ENCODE measurements at regions not wholly inside any gene's neighbourhood (a gene's known extent, or its start where the extent isn't known, plus 50 kb on each side); places are given as distances from the start of the nearest gene placed in this dataset.
"Not testable (repeated sequence)": the region's sequence is repeated elsewhere in the genome, so short reads cannot be mapped to it uniquely, and the experiment has no call there.

DNA sequence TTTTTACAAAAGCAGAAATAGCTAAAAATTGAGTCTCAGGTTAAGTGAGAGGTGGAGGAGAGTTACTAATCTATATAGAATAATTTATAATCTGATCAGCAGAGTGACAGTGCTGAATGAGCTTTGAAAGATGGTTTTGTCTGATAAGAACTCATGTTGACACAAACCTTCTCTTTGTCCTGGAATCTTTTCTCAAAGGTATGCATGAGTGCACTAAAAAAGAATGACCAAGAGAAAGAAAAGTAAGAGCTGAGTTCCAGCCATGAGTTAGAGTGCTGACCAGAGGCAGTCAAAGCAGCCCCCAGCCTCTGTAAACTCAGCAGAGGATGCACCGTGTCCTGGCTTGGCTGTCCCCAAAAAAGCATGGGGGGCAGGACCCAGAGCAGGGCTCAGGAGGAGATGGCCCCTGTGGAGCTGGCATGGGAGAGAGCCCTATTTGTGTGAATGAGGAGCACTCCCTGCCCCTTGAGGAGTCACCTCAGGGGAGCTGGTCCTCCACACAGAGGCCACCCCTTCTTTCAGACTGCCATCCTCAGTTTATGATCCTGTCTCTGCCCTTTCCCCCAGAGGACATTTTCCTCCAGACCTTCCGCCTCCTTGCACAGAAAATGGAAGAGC, 129.8 kb downstream of the SEC23A start:
- no peak for DNase-seq (ENCODE audit: low spot score)

- DNase-seq (ENCODE audit: low spot score) = no peak
These were observed 130.5 kb downstream of the SEC23A start for GRCh38 chr14:38972511-38972910.

DNA sequence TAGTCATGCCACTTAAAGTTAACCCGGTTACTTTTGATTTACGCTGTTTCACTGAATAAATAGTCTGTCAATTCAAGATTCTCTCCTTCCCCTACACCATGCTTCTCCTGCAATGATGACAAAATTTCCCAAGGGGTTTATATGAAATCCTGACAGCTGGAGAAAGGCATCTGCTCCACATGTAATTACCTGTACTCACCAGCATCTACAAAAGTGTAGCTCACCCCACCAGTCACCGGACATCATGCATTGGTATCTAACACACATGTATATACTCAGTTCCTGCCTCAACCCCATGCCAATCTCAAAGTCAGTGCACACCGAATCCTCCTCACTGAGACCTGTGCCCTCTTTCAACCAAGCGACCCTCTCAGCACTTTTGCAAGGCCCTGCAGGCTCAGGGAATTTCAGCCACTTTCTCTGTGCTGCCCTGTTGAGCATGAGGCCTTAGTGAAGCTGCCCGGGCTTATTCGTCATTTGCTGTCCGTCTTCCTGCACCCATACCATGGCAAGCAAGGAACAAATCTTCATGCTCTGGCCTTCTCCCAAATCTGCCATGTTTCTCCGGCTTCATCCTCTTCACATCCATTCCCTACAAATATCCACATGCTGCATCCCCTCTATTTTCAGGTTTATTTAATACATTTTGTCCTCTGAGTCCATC, 131.6 kb downstream of the SEC23A start:
- no peak for DNase-seq (ENCODE audit: low spot score)

GRCh38 chr14:38964630-38965029, 138.4 kb downstream of the SEC23A start:
- peak; percentile 19 for DNase-seq (ENCODE audit: low spot score)

DNA sequence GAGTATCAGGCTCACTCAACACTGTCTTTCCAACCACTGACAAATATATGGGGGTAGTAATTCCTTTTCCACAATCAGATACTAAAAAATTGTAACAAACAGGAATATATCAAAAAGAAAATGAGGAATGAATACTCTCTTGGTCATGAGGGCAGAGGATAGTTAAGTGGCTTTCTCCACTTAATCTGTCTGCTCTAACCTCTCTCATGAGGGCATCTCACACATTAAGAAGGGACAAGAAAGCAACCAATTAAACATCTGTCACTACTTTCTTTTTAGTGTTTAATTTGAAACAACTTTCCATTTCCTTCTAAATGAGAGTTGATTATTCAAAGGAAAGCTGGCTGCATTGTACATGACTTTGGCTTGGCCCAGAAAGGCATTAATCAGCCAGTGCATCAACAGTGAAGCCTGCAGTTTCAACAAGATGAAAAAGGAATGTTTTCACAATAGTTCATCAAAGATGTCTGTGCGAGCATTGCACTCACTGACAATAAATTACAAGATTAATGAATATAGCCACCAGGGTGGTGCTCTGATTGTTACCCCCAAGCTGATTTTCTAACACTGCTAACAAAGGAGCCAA, 142.0 kb downstream of the SEC23A start:
- DNase-seq (ENCODE audit: low spot score) = no peak

GRCh38 chr14:38959021-38959420, 144.0 kb downstream of the SEC23A start:
- DNase-seq (ENCODE audit: low spot score) = no peak

- DNase-seq (ENCODE audit: low spot score) = no peak
These were observed 144.4 kb downstream of the SEC23A start for GRCh38 chr14:38958589-38958988.

GRCh38 chr14:38951451-38951850, 151.6 kb downstream of the SEC23A start:
- DNase-seq (ENCODE audit: low spot score) = peak; percentile 26

DNA sequence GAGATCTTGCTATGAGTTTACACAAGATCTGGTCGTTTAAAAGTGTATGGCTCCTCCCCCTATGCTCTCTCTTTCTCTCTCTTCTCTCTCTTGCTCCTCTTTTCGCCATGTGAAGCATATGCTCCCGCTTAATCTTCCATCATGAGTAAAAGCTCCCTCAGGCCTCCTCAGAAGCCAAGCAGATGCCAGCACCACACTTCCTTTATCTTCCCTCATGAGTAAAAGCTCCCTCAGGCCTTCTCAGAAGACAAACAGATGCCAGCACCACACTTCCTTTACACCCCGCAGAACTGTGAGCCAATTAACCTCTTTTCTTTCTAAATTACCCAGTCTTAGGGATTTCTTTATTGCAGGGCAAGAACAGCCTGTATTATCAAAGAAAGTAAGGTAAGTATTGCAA, 152.4 kb downstream of the SEC23A start:
- no peak for DNase-seq (ENCODE audit: low spot score)

GRCh38 chr14:38948576-38948975, 154.5 kb downstream of the SEC23A start:
- no peak for DNase-seq (ENCODE audit: low spot score)

DNA sequence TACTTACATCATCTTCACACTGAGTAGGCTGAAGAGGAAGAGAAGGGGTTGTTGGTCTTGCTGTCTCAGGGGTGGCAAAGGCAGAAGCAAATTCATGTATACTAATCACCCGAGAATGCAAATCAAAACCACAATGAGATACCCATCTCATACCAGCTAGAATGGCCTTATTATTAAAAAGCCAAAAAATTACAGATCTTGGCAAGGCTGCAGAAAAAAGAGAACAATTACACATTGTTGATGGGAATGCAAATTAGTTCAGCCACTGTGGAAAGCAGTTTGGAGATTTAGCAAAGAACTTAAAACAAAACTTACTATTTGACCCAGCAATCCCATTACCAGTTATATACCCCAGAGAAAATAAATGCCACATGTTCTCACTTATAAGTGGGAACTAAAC, 154.9 kb downstream of the SEC23A start:
- no peak for DNase-seq (ENCODE audit: low spot score)

DNA sequence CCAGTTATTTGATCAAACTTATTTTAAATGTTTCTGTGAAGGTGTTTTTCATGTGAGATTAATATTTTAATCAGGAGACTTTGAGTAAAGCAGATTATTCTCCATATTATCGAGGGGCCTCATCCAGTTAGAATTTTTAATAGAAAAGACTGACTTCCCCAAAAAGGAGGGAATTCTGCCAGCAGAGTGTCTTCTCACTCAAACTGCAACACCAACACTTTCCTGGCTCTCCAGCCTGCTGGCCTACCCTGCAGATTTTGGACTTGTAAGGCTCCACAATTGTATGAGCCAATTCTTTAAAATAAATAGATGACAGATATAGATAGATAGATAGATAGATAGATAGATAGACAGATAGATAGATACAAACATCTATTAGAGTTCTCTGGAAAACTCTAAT, 155.7 kb downstream of the SEC23A start:
- DNase-seq (ENCODE audit: low spot score) = no peak

GRCh38 chr14:38944691-38945090, 158.3 kb downstream of the SEC23A start:
- no peak for DNase-seq (ENCODE audit: low spot score)

DNA sequence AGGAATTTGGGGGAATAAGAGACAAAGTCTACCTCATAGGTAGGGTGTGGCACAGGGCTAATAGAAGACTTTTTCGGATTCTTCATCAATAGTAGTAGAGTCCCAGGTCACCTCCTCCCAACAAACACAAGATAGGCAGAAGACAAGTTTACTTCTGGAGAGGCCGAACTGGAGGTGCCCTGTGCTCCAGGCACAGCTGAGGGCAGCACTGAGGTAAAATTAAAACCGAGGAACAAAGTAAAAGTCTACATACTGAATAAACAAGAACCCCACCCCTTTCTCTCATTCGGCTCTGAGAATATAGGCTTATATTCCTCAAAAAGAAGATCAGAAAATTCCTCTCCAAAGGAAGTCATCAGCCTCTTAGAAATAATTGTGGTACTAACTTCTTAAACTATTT, 161.5 kb downstream of the SEC23A start:
- DNase-seq (ENCODE audit: low spot score) = no peak

GRCh38 chr14:38932653-38933000, 170.4 kb downstream of the SEC23A start:
- not testable (repeated sequence) for DNase-seq (ENCODE audit: low spot score)

DNA sequence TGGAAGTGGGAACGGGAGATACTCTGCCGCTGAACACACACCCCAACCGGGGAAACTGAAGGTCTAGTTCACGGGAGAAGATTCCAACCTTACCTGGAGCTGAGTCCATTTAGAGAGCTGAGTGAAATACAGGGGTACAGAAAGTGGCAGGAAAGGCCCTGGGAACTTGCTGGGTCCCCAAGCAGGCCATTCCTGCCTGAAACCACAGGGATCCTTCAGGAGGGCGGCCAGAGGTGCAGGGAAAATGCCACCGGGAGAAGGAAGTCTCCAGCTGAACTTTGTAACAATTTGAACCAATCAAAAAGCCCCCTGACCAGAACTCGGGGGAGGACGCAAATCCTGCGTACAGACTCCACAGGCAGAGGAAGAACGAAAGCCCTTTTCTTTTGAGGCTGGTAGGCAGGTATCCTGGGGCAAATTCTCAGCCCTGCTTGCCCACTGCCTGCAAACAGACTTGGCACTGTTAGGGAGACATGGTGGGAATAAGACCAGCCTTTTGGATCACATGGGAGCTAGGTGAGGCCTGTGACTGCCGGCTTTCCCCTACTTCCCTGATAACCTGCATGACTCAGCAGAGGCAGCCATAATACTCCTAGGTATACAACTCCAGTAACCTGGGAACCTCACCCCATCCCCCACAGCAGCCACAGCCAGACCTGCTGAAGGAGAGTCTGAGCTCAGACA, 170.9 kb downstream of the SEC23A start:
- no peak for DNase-seq (ENCODE audit: low spot score)

- DNase-seq (ENCODE audit: low spot score) = no peak
These were observed 172.1 kb downstream of the SEC23A start for GRCh38 chr14:38930898-38931297.

DNA sequence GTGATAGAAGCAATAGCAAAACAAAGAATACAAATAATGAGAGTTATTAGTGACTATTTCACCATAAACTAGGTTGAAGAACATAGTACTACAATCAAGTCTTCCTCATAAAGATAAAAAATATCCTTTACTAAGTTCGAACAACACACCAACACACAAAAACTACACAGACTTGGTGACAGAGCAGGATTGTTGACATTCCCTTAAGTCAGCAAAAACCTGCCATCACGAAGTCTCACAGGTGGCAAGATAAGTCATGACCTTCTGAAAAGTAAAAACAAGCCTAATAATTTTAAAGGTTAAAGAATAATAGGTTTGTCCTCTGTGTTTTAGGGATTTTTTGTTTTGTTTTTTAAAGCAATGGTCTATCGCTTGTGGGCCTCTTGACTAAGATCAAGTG, 173.0 kb downstream of the SEC23A start:
- DNase-seq (ENCODE audit: low spot score) = no peak

- no peak for DNase-seq (ENCODE audit: low spot score)
These were observed 173.6 kb downstream of the SEC23A start for GRCh38 chr14:38929416-38929815.

- not testable (repeated sequence) for DNase-seq (ENCODE audit: low spot score)
These were observed 181.1 kb downstream of the SEC23A start for GRCh38 chr14:38921893-38922292.

DNA sequence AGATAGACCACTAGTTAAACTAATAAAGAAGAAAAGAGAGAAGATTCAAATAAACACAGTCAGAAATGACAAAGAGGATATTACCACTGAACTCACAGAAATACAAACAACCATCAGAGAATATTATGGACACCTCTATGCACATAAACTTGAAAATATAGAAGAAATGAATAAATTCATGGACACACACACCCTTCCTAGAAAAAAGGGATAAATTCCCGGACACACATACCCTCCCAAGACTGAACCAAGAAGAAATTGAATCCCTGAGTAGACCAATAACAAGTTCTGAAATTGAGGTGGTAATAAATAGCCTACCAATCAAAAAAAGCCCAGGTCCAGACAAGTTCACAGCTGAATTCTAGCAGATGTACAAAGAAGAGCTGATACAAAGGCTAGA, 187.9 kb downstream of the SEC23A start:
- DNase-seq (ENCODE audit: low spot score) = no peak

GRCh38 chr14:38910092-38910491, 192.9 kb downstream of the SEC23A start:
- DNase-seq (ENCODE audit: low spot score) = no peak

- DNase-seq (ENCODE audit: low spot score) = no peak
These were observed 198.1 kb downstream of the SEC23A start for GRCh38 chr14:38904959-38905358.

Data from AG08396 (cell line).